ENCODE measurements at regions not wholly inside any gene's neighbourhood (a gene's known extent, or its start where the extent isn't known, plus 50 kb on each side); places are given as distances from the start of the nearest gene placed in this dataset.

GRCh38 chr20:4443016-4443415, 193.9 kb upstream of the ADRA1D start (continued):
- TF ChIP-seq, protein P1, sequence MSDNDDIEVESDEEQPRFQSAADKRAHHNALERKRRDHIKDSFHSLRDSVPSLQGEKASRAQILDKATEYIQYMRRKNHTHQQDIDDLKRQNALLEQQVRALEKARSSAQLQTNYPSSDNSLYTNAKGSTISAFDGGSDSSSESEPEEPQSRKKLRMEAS (IDR thresholded peaks at IDR 0.05): no peak
- no peak for TF ChIP-seq TCF7L2 (IDR thresholded peaks at IDR 0.05; ENCODE audit: borderline replicate concordance, extremely low read depth, insufficient read depth, insufficient read length)
- no peak for TF ChIP-seq SRF (IDR thresholded peaks at IDR 0.05; ENCODE audit: low read depth)

DNA sequence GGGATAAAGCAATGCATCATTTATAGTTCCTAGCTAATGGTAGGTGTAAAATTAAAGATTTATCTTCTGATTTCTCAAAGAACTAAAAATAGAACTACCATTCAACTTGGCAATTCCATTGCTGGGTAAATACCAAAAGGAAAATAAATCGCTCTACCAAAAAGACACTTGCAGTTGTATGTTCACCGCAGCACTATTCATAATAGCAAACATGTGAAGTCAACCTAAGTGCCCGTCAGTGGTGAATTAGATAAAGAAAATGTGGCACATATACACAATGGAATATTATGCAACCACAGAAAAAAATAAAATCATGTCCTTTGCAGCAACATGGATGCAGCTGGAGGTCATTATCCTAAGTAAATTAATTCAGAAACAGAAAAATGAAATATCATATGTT, 192.8 kb upstream of the ADRA1D start:
- no peak overlapping the region for H3K4me2 ChIP-seq (ENCODE audit: low read length)
- ATAC-seq (no peak), DNase-seq (ENCODE audit: low read depth, low spot score) (no peak)
- no peaks in the 10 kb centered on the region for H3K9me3 ChIP-seq (ENCODE audit: control insufficient read depth in 1 of 2, insufficient read depth in 1 of 2, low read depth in 1 of 2, low read length in 2 of 2)
- TF ChIP-seq TCF7L2 (IDR thresholded peaks at IDR 0.05; ENCODE audit: borderline replicate concordance, extremely low read depth, insufficient read depth, insufficient read length) (no peak), JUND (IDR thresholded peaks at IDR 0.05) (no peak), FOSL1 (IDR thresholded peaks at IDR 0.05; ENCODE audit: low read depth) (no peak), ATF3 (IDR thresholded peaks at IDR 0.05) (no peak), CEBPB (IDR thresholded peaks at IDR 0.05; ENCODE audit: low read depth) (no peak), POLR2AphosphoS5 (IDR thresholded peaks at IDR 0.05; ENCODE audit: low read depth, low read length) (no peak)
- TF ChIP-seq, protein P2, sequence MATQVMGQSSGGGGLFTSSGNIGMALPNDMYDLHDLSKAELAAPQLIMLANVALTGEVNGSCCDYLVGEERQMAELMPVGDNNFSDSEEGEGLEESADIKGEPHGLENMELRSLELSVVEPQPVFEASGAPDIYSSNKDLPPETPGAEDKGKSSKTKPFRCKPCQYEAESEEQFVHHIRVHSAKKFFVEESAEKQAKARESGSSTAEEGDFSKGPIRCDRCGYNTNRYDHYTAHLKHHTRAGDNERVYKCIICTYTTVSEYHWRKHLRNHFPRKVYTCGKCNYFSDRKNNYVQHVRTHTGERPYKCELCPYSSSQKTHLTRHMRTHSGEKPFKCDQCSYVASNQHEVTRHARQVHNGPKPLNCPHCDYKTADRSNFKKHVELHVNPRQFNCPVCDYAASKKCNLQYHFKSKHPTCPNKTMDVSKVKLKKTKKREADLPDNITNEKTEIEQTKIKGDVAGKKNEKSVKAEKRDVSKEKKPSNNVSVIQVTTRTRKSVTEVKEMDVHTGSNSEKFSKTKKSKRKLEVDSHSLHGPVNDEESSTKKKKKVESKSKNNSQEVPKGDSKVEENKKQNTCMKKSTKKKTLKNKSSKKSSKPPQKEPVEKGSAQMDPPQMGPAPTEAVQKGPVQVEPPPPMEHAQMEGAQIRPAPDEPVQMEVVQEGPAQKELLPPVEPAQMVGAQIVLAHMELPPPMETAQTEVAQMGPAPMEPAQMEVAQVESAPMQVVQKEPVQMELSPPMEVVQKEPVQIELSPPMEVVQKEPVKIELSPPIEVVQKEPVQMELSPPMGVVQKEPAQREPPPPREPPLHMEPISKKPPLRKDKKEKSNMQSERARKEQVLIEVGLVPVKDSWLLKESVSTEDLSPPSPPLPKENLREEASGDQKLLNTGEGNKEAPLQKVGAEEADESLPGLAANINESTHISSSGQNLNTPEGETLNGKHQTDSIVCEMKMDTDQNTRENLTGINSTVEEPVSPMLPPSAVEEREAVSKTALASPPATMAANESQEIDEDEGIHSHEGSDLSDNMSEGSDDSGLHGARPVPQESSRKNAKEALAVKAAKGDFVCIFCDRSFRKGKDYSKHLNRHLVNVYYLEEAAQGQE (IDR thresholded peaks at IDR 0.05; ENCODE audit: low read depth): no peak
- no peak overlapping the region for H3K9ac ChIP-seq (ENCODE audit: low read length)
- peaks cover 4 to 5% of the 10 kb centered on the region in 2 experiments; a peak in 1 of 4 replicates for H3K4me1 ChIP-seq (ENCODE audit: control insufficient read depth in 1 of 2, insufficient read depth in 2 of 2, low read length in 2 of 2)
- no peaks in the 10 kb centered on the region for H3K27me3 ChIP-seq (ENCODE audit: insufficient read depth, low read length)
- RAD21 ChIA-PET (ENCODE audit: low non-redundant PET in 1 of 2, low total read pairs in 2 of 2, uncharacterized antibody in 2 of 2, unreplicated experiment in 2 of 2): no interaction called here
- CTCF ChIA-PET: no interaction called here
- no peaks in the 10 kb centered on the region for H3K36me3 ChIP-seq (ENCODE audit: control insufficient read depth in 1 of 2, insufficient read depth in 2 of 2, low read length in 2 of 2)
- H2AFZ ChIP-seq (ENCODE audit: low read depth, low read length, poor library complexity, severe bottlenecking): no peak overlapping the region
- no peak overlapping the region for H3K27ac ChIP-seq (ENCODE audit: low read depth, low read length)
- H3K4me3 ChIP-seq (replicated peaks in 1 of 2; ENCODE audit: low read depth in 1 of 2, low read length in 2 of 2): no peak overlapping the region
- no peaks in the 10 kb centered on the region for H4K20me1 ChIP-seq (ENCODE audit: insufficient read depth)
- no TSS peak for BruUV-seq (replicated peaks)
- POLR2A ChIA-PET: no interaction called here
- intact Hi-C loops (cut with micrococcal nuclease): loop anchor here (5.0 kb wide), 1 partner anchor 40 kb away; no protein-coding TSS in a partner anchor
- no peaks in the 10 kb centered on the region for H3K79me2 ChIP-seq (ENCODE audit: insufficient read depth, low read length)
- no peaks in the 10 kb centered on the region for H3K9me2 ChIP-seq (ENCODE audit: insufficient read depth)
